KMS-11 (cell line): ENCODE measurements at regions not wholly inside any gene's neighbourhood (a gene's known extent, or its start where the extent isn't known, plus 50 kb on each side); places are given as distances from the start of the nearest gene placed in this dataset.

ENCODE experiments used
- H2AFZ ChIP-seq: fragments of 200-600 bp; sonication (generic); 2 replicates; pipeline ENCODE4 v1.6.1; 2016; ENCODE audit warnings: antibody characterized with exemption, mixed run types, low read depth
- H3K27ac ChIP-seq: fragments of 200-600 bp; sonication (generic); 2 replicates; pipeline ENCODE4 v1.6.1; 2016; ENCODE audit warnings: mild to moderate bottlenecking, mixed run types
- H3K27me3 ChIP-seq: fragments of 200-600 bp; sonication (generic); 2 replicates; pipeline ENCODE4 v1.6.1; 2017; ENCODE audit warnings: mild to moderate bottlenecking, low read depth, mixed run types, moderate library complexity; ENCODE audit not compliant: insufficient read depth
- H3K36me3 ChIP-seq: fragments of 200-600 bp; sonication (generic); 2 replicates; pipeline ENCODE4 v1.6.1; 2017; ENCODE audit warnings: mild to moderate bottlenecking, mixed run types; ENCODE audit not compliant: insufficient read depth
- H3K4me1 ChIP-seq: fragments of 200-600 bp; sonication (generic); 2 replicates; pipeline ENCODE4 v1.6.1; 2016; ENCODE audit warnings: mild to moderate bottlenecking, low read depth, mixed run types; ENCODE audit not compliant: poor library complexity, severe bottlenecking
- H3K4me2 ChIP-seq: fragments of 200-600 bp; sonication (generic); 2 replicates; pipeline ENCODE4 v1.7.0; 2016; ENCODE audit warnings: mild to moderate bottlenecking, mixed run types
- H3K4me3 ChIP-seq: fragments of 200-600 bp; sonication (generic); IDR thresholded peaks from 2 replicates; pipeline ENCODE4 v1.6.1; 2017; ENCODE audit warnings: low read depth, low read length, mixed read lengths; ENCODE audit not compliant: insufficient read depth
- H3K79me2 ChIP-seq: fragments of 200-600 bp; sonication (generic); 2 replicates; pipeline ENCODE4 v1.6.1; 2016; ENCODE audit warnings: low read depth, mixed run types; ENCODE audit not compliant: insufficient read depth
- H3K9ac ChIP-seq: fragments of 200-600 bp; sonication (generic); 2 replicates; pipeline ENCODE4 v1.6.1; 2016; ENCODE audit warnings: mild to moderate bottlenecking, mixed run types
- H4K20me1 ChIP-seq: fragments of 200-600 bp; sonication (generic); 2 replicates; pipeline ENCODE4 v1.6.1; 2016; ENCODE audit warnings: mild to moderate bottlenecking, mixed run types; ENCODE audit not compliant: insufficient read depth
- TF ChIP-seq, protein P1 (sequence below): fragments of 200-600 bp; sonication (generic); conservative IDR thresholded peaks from 2 replicates; pipeline ENCODE4 v1.6.1; 2017; ENCODE audit warnings: low read depth, mild to moderate bottlenecking, antibody characterized with exemption, low read length, moderate library complexity, mixed read lengths

DNA sequence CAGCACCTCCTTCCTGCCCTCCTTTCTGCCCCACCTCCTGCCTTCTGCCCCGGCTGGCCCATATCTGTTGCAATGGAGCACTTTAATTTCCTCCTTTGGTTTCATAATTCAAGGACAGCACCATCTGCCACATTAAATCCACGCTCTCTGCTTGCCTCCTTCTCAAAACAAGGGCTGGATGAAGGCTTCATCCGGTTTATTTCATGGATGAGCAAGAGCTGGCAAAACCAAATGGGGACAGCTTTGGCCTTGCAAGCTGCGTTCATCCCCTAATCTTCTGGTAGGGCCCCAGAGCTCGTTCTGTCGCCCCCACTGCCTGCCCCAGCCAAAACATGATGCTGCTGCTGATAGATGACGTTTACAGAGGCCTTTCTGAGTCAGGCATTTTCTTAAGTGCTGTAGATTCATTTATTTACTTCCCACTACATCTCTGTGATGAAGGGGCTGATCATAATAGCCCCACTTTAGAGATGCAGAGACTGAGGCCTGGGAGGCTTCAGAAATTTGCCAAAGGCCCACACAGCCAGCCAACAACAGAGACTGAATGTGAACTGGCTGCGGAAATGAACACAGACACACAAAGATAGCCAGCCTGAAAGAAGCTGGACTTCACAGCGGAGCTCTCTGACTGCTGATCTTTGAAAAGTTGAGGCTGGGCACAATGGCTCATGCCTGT, 115.6 kb upstream of the CPEB4 start:
- Histone ChIP-seq H3K27me3 (no peaks in the 10 kb centered on the region), H2AFZ (no peak overlapping the region), H4K20me1 (no peaks in the 10 kb centered on the region), H3K27ac (no peak overlapping the region), H3K9ac (no peak overlapping the region), H3K4me3 (no peak overlapping the region), H3K36me3 (no peaks in the 10 kb centered on the region), H3K4me1 (peaks cover 7% of the 10 kb centered on the region), H3K4me2 (no peak overlapping the region), H3K79me2 (no peaks in the 10 kb centered on the region)
- TF ChIP-seq, protein P1, sequence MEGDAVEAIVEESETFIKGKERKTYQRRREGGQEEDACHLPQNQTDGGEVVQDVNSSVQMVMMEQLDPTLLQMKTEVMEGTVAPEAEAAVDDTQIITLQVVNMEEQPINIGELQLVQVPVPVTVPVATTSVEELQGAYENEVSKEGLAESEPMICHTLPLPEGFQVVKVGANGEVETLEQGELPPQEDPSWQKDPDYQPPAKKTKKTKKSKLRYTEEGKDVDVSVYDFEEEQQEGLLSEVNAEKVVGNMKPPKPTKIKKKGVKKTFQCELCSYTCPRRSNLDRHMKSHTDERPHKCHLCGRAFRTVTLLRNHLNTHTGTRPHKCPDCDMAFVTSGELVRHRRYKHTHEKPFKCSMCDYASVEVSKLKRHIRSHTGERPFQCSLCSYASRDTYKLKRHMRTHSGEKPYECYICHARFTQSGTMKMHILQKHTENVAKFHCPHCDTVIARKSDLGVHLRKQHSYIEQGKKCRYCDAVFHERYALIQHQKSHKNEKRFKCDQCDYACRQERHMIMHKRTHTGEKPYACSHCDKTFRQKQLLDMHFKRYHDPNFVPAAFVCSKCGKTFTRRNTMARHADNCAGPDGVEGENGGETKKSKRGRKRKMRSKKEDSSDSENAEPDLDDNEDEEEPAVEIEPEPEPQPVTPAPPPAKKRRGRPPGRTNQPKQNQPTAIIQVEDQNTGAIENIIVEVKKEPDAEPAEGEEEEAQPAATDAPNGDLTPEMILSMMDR: no peak

DNA sequence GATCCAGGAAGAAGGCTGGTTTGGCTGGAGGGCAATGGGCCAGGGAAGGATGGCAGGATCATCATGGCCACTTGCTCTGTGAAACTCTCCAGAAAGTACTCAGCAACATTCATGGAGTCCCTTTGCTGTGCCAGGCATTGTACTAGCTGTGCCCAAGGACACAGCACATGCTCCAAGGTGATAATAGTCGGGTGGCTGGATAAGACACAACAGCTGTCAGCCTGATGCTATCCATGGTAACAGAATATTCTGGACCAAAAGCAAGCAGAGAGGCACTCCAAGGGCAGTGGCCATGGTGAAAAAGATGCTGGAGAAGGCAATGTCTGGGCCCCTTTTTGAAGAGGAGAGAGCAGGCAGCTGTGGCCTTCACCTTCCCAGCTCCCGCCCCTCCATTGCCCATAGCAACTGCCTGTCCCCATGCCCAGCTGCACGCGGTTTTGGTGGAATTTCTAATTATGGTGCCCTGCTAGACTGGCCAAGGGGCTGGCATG, 113.8 kb upstream of the CPEB4 start:
- Histone ChIP-seq H3K9ac (no peak overlapping the region), H3K36me3 (no peaks in the 10 kb centered on the region), H3K4me1 (no peaks in the 10 kb centered on the region), H3K4me3 (no peak overlapping the region), H3K27ac (no peak overlapping the region), H4K20me1 (no peaks in the 10 kb centered on the region), H3K4me2 (no peak overlapping the region), H2AFZ (no peak overlapping the region), H3K27me3 (no peaks in the 10 kb centered on the region), H3K79me2 (no peaks in the 10 kb centered on the region)
- TF ChIP-seq, protein P1: no peak

DNA sequence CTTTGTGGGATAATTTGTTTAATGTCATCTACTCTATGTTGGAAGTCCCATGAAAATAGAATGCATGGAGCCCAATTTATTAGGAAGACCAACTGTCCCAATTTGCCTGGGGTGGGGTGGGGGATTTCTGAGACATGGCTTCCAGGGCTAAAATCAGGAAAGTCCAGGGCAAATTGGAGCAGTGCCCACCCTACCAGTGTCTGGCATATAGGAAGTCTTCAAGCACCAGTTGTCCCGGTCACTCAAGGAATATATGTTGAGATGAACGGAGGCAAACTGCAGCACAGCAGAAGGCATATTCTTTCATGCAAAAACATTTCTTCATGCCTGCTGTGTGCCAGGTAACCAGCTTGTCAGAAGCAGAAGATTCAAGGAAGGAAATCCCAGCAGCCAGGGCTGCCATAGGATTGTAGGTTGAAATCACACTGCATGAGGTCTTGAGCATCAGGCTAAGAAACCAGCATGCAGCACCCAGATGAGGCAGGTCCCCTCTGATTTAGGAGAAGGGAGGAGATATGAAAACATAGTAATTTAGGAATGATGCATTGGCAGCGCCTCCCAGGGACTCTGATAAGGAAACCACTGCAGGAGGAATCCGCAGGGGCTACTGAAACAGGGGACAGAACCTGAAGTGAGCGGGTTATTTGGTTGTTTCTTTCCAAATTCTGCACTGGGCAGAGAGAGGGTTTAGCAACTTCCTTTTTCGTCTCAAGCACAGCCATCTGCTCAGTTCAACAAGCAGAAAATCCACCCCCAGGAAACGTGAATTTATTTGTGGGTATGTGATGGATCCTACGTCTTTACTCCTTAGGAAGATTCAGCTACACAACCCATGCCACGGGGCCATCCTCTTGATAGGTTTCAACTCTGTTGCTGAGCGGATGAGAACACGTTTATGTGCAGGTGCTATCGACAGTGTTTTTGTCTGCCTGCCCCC, 112.6 kb upstream of the CPEB4 start:
- Histone ChIP-seq H3K9ac (no peak overlapping the region), H3K4me3 (no peak overlapping the region), H3K79me2 (no peaks in the 10 kb centered on the region), H4K20me1 (no peaks in the 10 kb centered on the region), H3K4me2 (no peak overlapping the region), H3K36me3 (no peaks in the 10 kb centered on the region), H3K27me3 (no peaks in the 10 kb centered on the region), H3K4me1 (no peaks in the 10 kb centered on the region), H2AFZ (no peak overlapping the region), H3K27ac (no peak overlapping the region)
- TF ChIP-seq, protein P1: no peak

GRCh38 chr5:173777149-173777548, 111.0 kb upstream of the CPEB4 start:
- H3K27me3 ChIP-seq: no peaks in the 10 kb centered on the region
- H2AFZ ChIP-seq: no peak overlapping the region
- no peak overlapping the region for H3K9ac ChIP-seq
- TF ChIP-seq, protein P1: no peak
- no peaks in the 10 kb centered on the region for H3K79me2 ChIP-seq
- H3K4me1 ChIP-seq: peaks cover 5% of the 10 kb centered on the region
- no peak overlapping the region for H3K27ac ChIP-seq
- no peaks in the 10 kb centered on the region for H3K36me3 ChIP-seq
- no peaks in the 10 kb centered on the region for H4K20me1 ChIP-seq
- H3K4me3 ChIP-seq: no peak overlapping the region
- H3K4me2 ChIP-seq: no peak overlapping the region
